HEK293 (cell line): ENCODE measurements at regions not wholly inside any gene's neighbourhood (a gene's known extent, or its start where the extent isn't known, plus 50 kb on each side); places are given as distances from the start of the nearest gene placed in this dataset.

ENCODE experiments used
- CTCF ChIA-PET: fragments of 350-600 bp; formaldehyde crosslinking; extraction: SDS; loops from one replicate; lab custom pipeline; 2021; ENCODE audit warnings: antibody characterized with exemption; lab: Yijun Ruan, JAX
- POLR2A ChIA-PET: fragments of 300-600 bp; formaldehyde crosslinking; extraction: SDS; loops from one replicate; lab custom pipeline; 2020; ENCODE audit warnings: antibody characterized with exemption, inconsistent platforms; lab: Yijun Ruan, JAX
- H3K27ac ChIP-seq: fragments of 200-500 bp; sonication (Bioruptor generic); 2 replicates; pipeline ENCODE4 v1.5.1; 2014; ENCODE audit warnings: low read depth, low read length, control low read depth, inconsistent platforms; ENCODE audit errors: extremely low read depth
- H3K36me3 ChIP-seq, 2 experiments: fragments of 200-500 bp in 1 of 2; sonication (Bioruptor generic) in 1 of 2; 1 replicate in 1 of 2; 2 replicates in 1 of 2; pipeline ENCODE4 v1.5.1; 2014 to 2017; ENCODE audit warnings: inconsistent platforms in 2 of 2, low read length in 2 of 2; ENCODE audit not compliant: control insufficient read depth in 2 of 2, insufficient read depth in 1 of 2
- H3K4me1 ChIP-seq: fragments of 200-500 bp; sonication (Bioruptor generic); 2 replicates; pipeline ENCODE4 v1.5.1; 2014; ENCODE audit warnings: mild to moderate bottlenecking, low read length, inconsistent platforms; ENCODE audit not compliant: control insufficient read depth, insufficient read depth
- H3K4me3 ChIP-seq: 2 replicates; pipeline ENCODE4 v1.5.1; 2011; ENCODE audit warnings: low read depth, mild to moderate bottlenecking, control low read depth, low read length, moderate library complexity
- H3K9me3 ChIP-seq: fragments of 200-500 bp; sonication (Bioruptor generic); 2 replicates; pipeline ENCODE4 v1.5.1; 2014; ENCODE audit warnings: low read depth, low read length, inconsistent platforms; ENCODE audit not compliant: control insufficient read depth, insufficient read depth
- KLF16 ChIP-seq: fragments of 450-650 bp; formaldehyde crosslinking; IDR thresholded peaks from 2 replicates; pipeline ENCODE4 v1.5.1; 2017; ENCODE audit warnings: missing biosample characterization, missing genetic modification characterization
- OVOL3 ChIP-seq: fragments of 450-650 bp; formaldehyde crosslinking; IDR thresholded peaks from 2 replicates; pipeline ENCODE4 v1.5.1; 2016; ENCODE audit warnings: missing biosample characterization, missing genetic modification characterization
- PRDM10 ChIP-seq: fragments of 450-650 bp; formaldehyde crosslinking; IDR thresholded peaks from 2 replicates; pipeline ENCODE4 v1.5.1; 2016; ENCODE audit warnings: missing biosample characterization, missing genetic modification characterization
- PRDM6 ChIP-seq: fragments of 450-650 bp; formaldehyde crosslinking; IDR thresholded peaks from 2 replicates; pipeline ENCODE4 v1.5.1; 2017; ENCODE audit warnings: missing biosample characterization, missing genetic modification characterization
- SETDB1 ChIP-seq: IDR thresholded peaks from one replicate; pipeline ENCODE4 v1.6.1; 2017; ENCODE audit warnings: mild to moderate bottlenecking, low read length, moderate library complexity, mixed read lengths; ENCODE audit not compliant: insufficient read length
- TSHZ1 ChIP-seq: fragments of 450-650 bp; formaldehyde crosslinking; IDR thresholded peaks from 2 replicates; pipeline ENCODE4 v1.5.1; 2016; ENCODE audit warnings: missing biosample characterization, missing genetic modification characterization, borderline replicate concordance
- ZBTB20 ChIP-seq: fragments of 450-650 bp; formaldehyde crosslinking; IDR thresholded peaks from 2 replicates; pipeline ENCODE4 v1.5.1; 2016; ENCODE audit warnings: missing biosample characterization, missing genetic modification characterization
- ZFP37 ChIP-seq: fragments of 450-650 bp; formaldehyde crosslinking; IDR thresholded peaks from 2 replicates; pipeline ENCODE4 v1.5.1; 2016; ENCODE audit warnings: missing biosample characterization, missing genetic modification characterization
- ZIC2 ChIP-seq: fragments of 450-650 bp; formaldehyde crosslinking; IDR thresholded peaks from 2 replicates; pipeline ENCODE4 v1.5.1; 2016; ENCODE audit warnings: missing biosample characterization, missing genetic modification characterization
- ZNF121 ChIP-seq: fragments of 450-650 bp; formaldehyde crosslinking; IDR thresholded peaks from 2 replicates; pipeline ENCODE4 v1.5.1; 2016; ENCODE audit warnings: missing biosample characterization, missing genetic modification characterization
- ZNF214 ChIP-seq: fragments of 450-650 bp; formaldehyde crosslinking; IDR thresholded peaks from 2 replicates; pipeline ENCODE4 v1.5.1; 2017; ENCODE audit warnings: missing biosample characterization, mild to moderate bottlenecking, missing genetic modification characterization, borderline replicate concordance
- ZNF404 ChIP-seq: fragments of 450-650 bp; formaldehyde crosslinking; IDR thresholded peaks from 2 replicates; pipeline ENCODE4 v1.5.1; 2017; ENCODE audit warnings: missing biosample characterization, missing genetic modification characterization
- ZNF473 ChIP-seq: fragments of 450-650 bp; formaldehyde crosslinking; IDR thresholded peaks from 2 replicates; pipeline ENCODE4 v1.5.1; 2017; ENCODE audit warnings: missing biosample characterization, missing genetic modification characterization
- ZNF501 ChIP-seq: fragments of 450-650 bp; formaldehyde crosslinking; IDR thresholded peaks from 2 replicates; pipeline ENCODE4 v1.5.1; 2016; ENCODE audit warnings: missing biosample characterization, missing genetic modification characterization
- ZNF510 ChIP-seq: fragments of 450-650 bp; formaldehyde crosslinking; IDR thresholded peaks from 2 replicates; pipeline ENCODE4 v1.5.1; 2018; ENCODE audit warnings: mild to moderate bottlenecking, missing genetic modification characterization, missing biosample characterization; ENCODE audit not compliant: insufficient replicate concordance
- ZNF544 ChIP-seq: fragments of 450-650 bp; formaldehyde crosslinking; IDR thresholded peaks from 2 replicates; pipeline ENCODE4 v1.5.0; 2017; ENCODE audit warnings: missing biosample characterization, missing genetic modification characterization
- ZNF654 ChIP-seq: fragments of 450-650 bp; formaldehyde crosslinking; IDR thresholded peaks from 2 replicates; pipeline ENCODE4 v1.5.1; 2016; ENCODE audit warnings: low read depth, missing biosample characterization, missing genetic modification characterization
- ZNF837 ChIP-seq: fragments of 450-650 bp; formaldehyde crosslinking; IDR thresholded peaks from 2 replicates; pipeline ENCODE4 v1.5.1; 2016; ENCODE audit warnings: missing biosample characterization, missing genetic modification characterization
- ZSCAN4 ChIP-seq: fragments of 450-650 bp; formaldehyde crosslinking; IDR thresholded peaks from 2 replicates; pipeline ENCODE4 v1.5.1; 2017; ENCODE audit warnings: missing biosample characterization, missing genetic modification characterization
- ZXDB ChIP-seq: fragments of 450-650 bp; formaldehyde crosslinking; IDR thresholded peaks from 2 replicates; pipeline ENCODE4 v1.5.1; 2016; ENCODE audit warnings: missing biosample characterization, missing genetic modification characterization

GRCh38 chr1:81681601-81682266 lies 119.0 kb upstream of the ADGRL2 start:
- H3K4me1 ChIP-seq, result no peaks in the 10 kb centered on the region
- no peak overlapping the region for H3K27ac ChIP-seq
- H3K9me3 ChIP-seq, result no peaks in the 10 kb centered on the region
- CTCF ChIA-PET, result interaction anchor here (0.7 kb wide), 1 partner anchor 769 kb away, joined by 3 read pairs; no protein-coding TSS in a partner anchor
- H3K36me3 ChIP-seq, result no peaks in the 10 kb centered on the region
- POLR2A ChIA-PET, result no interaction called here
- no peak overlapping the region for H3K4me3 ChIP-seq
- TF ChIP-seq ZSCAN4 (tag by site-specific recombination) (peak; percentile 43; the same call in 1 of the 2 replicates), ZNF501 (tag by site-specific recombination) (no peak), ZBTB20 (tag by site-specific recombination) (peak; percentile 15; the same call in 1 of the 2 replicates), ZIC2 (tag by site-specific recombination) (no peak), ZNF404 (tag by site-specific recombination) (no peak), ZNF214 (no peak), PRDM10 (tag by site-specific recombination) (peak; percentile 48; the same call in 1 of the 2 replicates), ZNF654 (tag by site-specific recombination) (no peak)

GRCh38 chr1:81681114-81681513 lies 119.6 kb upstream of the ADGRL2 start:
- ChIA-PET CTCF (no interaction called here), POLR2A (no interaction called here)
- H3K9me3 ChIP-seq, result no peaks in the 10 kb centered on the region
- no peaks in the 10 kb centered on the region for H3K36me3 ChIP-seq
- TF ChIP-seq KLF16 (tag by site-specific recombination), result no peak
- no peak for TF ChIP-seq ZNF473 (tag by site-specific recombination)
- TF ChIP-seq ZXDB, result no peak
- no peak for TF ChIP-seq SETDB1
- TF ChIP-seq ZIC2 (tag by site-specific recombination), result no peak
- no peak for TF ChIP-seq ZNF544 (tag by site-specific recombination)
- TF ChIP-seq PRDM6 (tag by site-specific recombination), result no peak
- TF ChIP-seq TSHZ1, result no peak
- no peak for TF ChIP-seq ZNF121 (tag by site-specific recombination)
- no peak for TF ChIP-seq ZFP37 (tag by site-specific recombination)
- TF ChIP-seq OVOL3, result no peak
- no peak for TF ChIP-seq ZNF837 (tag by site-specific recombination)
- no peak for TF ChIP-seq ZNF510
- no peak for TF ChIP-seq ZNF501 (tag by site-specific recombination)
- H3K4me3 ChIP-seq, result no peak overlapping the region
- H3K27ac ChIP-seq, result no peak overlapping the region
- no peaks in the 10 kb centered on the region for H3K4me1 ChIP-seq
